ENCODE measurements at regions not wholly inside any gene's neighbourhood (a gene's known extent, or its start where the extent isn't known, plus 50 kb on each side); places are given as distances from the start of the nearest gene placed in this dataset.

- TF ChIP-seq CTCF (IDR thresholded peaks at IDR 0.05) = no peak
- Histone ChIP-seq H3K4me3 (no peak overlapping the region), H3K36me3 (ENCODE audit: low read depth) (no peaks in the 10 kb centered on the region), H3K9me3 (no peaks in the 10 kb centered on the region), H3K4me1 (ENCODE audit: low read depth) (no peaks in the 10 kb centered on the region)
- no peak for ATAC-seq
- no peak for DNase-seq
- intact Hi-C loops (cut with DNase I, micrococcal nuclease) = no loop called here
Measured at GRCh38 chr17:73777131-73777449, 132.8 kb upstream of the SDK2 start.

- no peak for DNase-seq
- Histone ChIP-seq H3K9me3 (no peaks in the 10 kb centered on the region), H3K36me3 (ENCODE audit: low read depth) (no peaks in the 10 kb centered on the region), H3K4me1 (ENCODE audit: low read depth) (peaks cover 3% of the 10 kb centered on the region), H3K4me3 (no peak overlapping the region)
- no peak for TF ChIP-seq CTCF (IDR thresholded peaks at IDR 0.05)
- intact Hi-C loops (cut with DNase I, micrococcal nuclease) = no loop called here
- ATAC-seq = no peak
Measured at GRCh38 chr17:73782231-73782630, 138.0 kb upstream of the SDK2 start.

GRCh38 chr17:73782641-73783381 lies 138.6 kb upstream of the SDK2 start:
- Histone ChIP-seq H3K4me1 (ENCODE audit: low read depth) (peaks cover 3% of the 10 kb centered on the region), H3K4me3 (no peak overlapping the region), H3K9me3 (no peaks in the 10 kb centered on the region), H3K36me3 (ENCODE audit: low read depth) (no peaks in the 10 kb centered on the region)
- DNase-seq (peak in 2 of 3 donors; percentile 32 to 53), ATAC-seq (peak; percentile 47)
- intact Hi-C loops (cut with DNase I, micrococcal nuclease) = no loop called here
- no peak for TF ChIP-seq CTCF (IDR thresholded peaks at IDR 0.05)

- H3K4me3 ChIP-seq = no peak overlapping the region
- H3K4me1 ChIP-seq (ENCODE audit: low read depth) = peaks cover 3% of the 10 kb centered on the region
- intact Hi-C loops (cut with DNase I, micrococcal nuclease) = no loop called here
- ATAC-seq (no peak), DNase-seq (no peak)
- H3K36me3 ChIP-seq (ENCODE audit: low read depth) = no peaks in the 10 kb centered on the region
- no peak for TF ChIP-seq CTCF (IDR thresholded peaks at IDR 0.05)
- H3K9me3 ChIP-seq = no peaks in the 10 kb centered on the region
Measured at GRCh38 chr17:73783382-73783766, 139.1 kb upstream of the SDK2 start.

GRCh38 chr17:73783945-73784603 lies 139.8 kb upstream of the SDK2 start:
- ATAC-seq (no peak), DNase-seq (no peak)
- Histone ChIP-seq H3K4me1 (ENCODE audit: low read depth) (peaks cover 3% of the 10 kb centered on the region), H3K9me3 (no peaks in the 10 kb centered on the region), H3K4me3 (no peak overlapping the region), H3K36me3 (ENCODE audit: low read depth) (no peaks in the 10 kb centered on the region)
- intact Hi-C loops (cut with DNase I, micrococcal nuclease) = no loop called here
- TF ChIP-seq CTCF (IDR thresholded peaks at IDR 0.05) = no peak
